ENCODE measurements at regions not wholly inside any gene's neighbourhood (a gene's known extent, or its start where the extent isn't known, plus 50 kb on each side); places are given as distances from the start of the nearest gene placed in this dataset.

DNA sequence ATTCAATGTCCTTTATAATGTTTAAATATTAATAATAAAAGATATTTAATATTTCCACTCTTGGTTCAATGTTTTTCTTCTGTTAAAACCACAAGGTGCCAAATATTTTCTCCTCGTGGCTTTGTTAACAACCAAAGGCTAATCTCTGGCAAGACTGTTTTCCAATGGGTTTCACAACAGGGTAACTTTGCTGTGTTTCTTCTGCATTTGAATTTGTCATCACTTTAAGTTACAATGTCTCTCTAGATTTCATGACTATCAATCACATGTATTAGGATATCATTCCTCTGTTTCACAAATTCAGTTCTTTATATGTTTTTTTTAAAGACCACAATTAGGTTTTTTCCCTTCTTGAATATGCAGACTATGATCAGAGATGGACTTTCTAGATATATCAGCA lies 469.8 kb upstream of the ACVR2A start:
- H3K4me1 ChIP-seq (ENCODE audit: control insufficient read depth, insufficient read depth, low read length): peaks cover 5% of the 10 kb centered on the region; the same call in 1 of the 2 replicates
- H3K9ac ChIP-seq (ENCODE audit: low read depth, low read length): no peak overlapping the region
- no peak overlapping the region for H3K4me3 ChIP-seq (ENCODE audit: low read depth, low read length)
- H3K36me3 ChIP-seq (ENCODE audit: control insufficient read depth, insufficient read depth, low read length): no peaks in the 10 kb centered on the region
- H3K27me3 ChIP-seq (ENCODE audit: control insufficient read depth, insufficient read depth, low read length): no peaks in the 10 kb centered on the region
- no peaks in the 10 kb centered on the region for H3K9me3 ChIP-seq (ENCODE audit: control insufficient read depth, insufficient read depth, low read length)
- H3K27ac ChIP-seq (ENCODE audit: low read depth, low read length): no peak overlapping the region

DNA sequence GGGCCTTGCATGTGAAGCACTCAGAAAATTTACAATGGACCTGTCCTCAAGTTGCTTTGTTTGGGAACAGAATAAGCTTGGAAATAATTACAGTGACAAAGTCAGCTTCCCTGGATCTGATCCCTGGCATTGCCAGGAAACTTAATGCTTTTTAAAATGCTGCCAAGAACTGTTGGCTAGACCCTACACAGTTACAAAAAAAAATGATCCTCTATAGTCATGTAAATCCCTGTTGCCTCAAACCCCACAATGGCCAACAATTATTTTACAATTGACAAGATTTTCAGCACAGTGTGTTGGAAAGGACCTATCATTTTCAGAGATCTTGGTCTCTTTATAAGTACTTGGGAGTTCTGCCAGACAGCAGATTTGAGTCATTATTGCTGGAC lies 470.4 kb upstream of the ACVR2A start:
- Histone ChIP-seq H3K9ac (ENCODE audit: low read depth, low read length) (no peak overlapping the region), H3K27me3 (ENCODE audit: control insufficient read depth, insufficient read depth, low read length) (no peaks in the 10 kb centered on the region), H3K4me1 (ENCODE audit: control insufficient read depth, insufficient read depth, low read length) (peaks cover 5% of the 10 kb centered on the region; the same call in 1 of the 2 replicates), H3K4me3 (ENCODE audit: low read depth, low read length) (no peak overlapping the region), H3K27ac (ENCODE audit: low read depth, low read length) (no peak overlapping the region), H3K36me3 (ENCODE audit: control insufficient read depth, insufficient read depth, low read length) (no peaks in the 10 kb centered on the region), H3K9me3 (ENCODE audit: control insufficient read depth, insufficient read depth, low read length) (no peaks in the 10 kb centered on the region)

DNA sequence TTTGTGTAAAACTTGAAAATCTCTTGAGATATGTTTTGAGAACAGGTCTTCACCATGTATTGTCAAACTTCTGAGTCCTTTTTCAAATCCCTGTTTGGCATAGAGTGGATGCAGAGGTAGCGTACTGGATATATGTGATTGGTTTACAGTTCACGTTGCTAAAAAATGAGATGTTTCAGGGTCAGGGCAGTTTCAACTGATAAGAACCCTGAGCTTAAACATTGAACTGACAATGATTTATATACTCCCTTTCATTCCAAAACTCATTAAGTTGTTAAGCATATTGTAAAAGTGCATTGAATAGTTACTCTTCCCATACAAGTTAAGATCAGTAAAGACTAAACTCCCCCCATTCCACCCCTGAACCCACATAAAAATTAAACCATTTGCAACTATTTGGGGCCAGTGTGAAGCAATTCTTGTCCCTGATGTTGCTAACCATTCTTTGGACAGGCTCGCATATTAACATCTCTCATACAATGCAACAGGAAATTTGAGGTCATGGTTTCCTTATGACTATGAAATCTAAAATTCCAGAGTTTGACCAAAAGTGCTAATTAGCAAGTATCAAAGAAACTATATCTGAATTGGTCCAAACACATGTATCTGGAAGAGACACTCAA lies 470.9 kb upstream of the ACVR2A start:
- no peaks in the 10 kb centered on the region for H3K9me3 ChIP-seq (ENCODE audit: control insufficient read depth, insufficient read depth, low read length)
- no peak overlapping the region for H3K27ac ChIP-seq (ENCODE audit: low read depth, low read length)
- H3K9ac ChIP-seq (ENCODE audit: low read depth, low read length): no peak overlapping the region
- peaks cover 5% of the 10 kb centered on the region; the same call in 1 of the 2 replicates for H3K4me1 ChIP-seq (ENCODE audit: control insufficient read depth, insufficient read depth, low read length)
- H3K4me3 ChIP-seq (ENCODE audit: low read depth, low read length): no peak overlapping the region
- H3K27me3 ChIP-seq (ENCODE audit: control insufficient read depth, insufficient read depth, low read length): no peaks in the 10 kb centered on the region
- no peaks in the 10 kb centered on the region for H3K36me3 ChIP-seq (ENCODE audit: control insufficient read depth, insufficient read depth, low read length)

DNA sequence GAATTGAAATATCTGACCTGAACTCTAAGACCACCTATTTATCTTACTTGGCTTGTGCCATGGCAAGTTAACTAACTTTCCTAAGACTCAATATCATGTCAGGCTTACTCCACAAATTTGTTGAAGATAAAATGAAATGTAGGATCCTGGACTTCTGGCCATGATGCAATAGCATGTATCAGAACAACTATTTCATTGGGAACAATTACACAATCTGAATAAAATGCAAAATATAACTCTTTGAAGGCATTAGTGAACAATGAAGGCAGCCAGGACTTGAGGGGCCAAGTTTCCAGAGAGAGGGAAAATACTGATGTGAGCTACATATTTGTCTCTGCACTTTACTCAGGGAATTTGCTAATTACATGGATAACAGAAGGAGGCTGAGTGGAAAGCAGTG lies 476.5 kb upstream of the ACVR2A start:
- H3K27me3 ChIP-seq (ENCODE audit: control insufficient read depth, insufficient read depth, low read length): no peaks in the 10 kb centered on the region
- H3K4me3 ChIP-seq (ENCODE audit: low read depth, low read length): no peak overlapping the region
- H3K4me1 ChIP-seq (ENCODE audit: control insufficient read depth, insufficient read depth, low read length): no peaks in the 10 kb centered on the region
- no peaks in the 10 kb centered on the region for H3K36me3 ChIP-seq (ENCODE audit: control insufficient read depth, insufficient read depth, low read length)
- H3K9me3 ChIP-seq (ENCODE audit: control insufficient read depth, insufficient read depth, low read length): no peaks in the 10 kb centered on the region
- H3K9ac ChIP-seq (ENCODE audit: low read depth, low read length): no peak overlapping the region
- H3K27ac ChIP-seq (ENCODE audit: low read depth, low read length): no peak overlapping the region

DNA sequence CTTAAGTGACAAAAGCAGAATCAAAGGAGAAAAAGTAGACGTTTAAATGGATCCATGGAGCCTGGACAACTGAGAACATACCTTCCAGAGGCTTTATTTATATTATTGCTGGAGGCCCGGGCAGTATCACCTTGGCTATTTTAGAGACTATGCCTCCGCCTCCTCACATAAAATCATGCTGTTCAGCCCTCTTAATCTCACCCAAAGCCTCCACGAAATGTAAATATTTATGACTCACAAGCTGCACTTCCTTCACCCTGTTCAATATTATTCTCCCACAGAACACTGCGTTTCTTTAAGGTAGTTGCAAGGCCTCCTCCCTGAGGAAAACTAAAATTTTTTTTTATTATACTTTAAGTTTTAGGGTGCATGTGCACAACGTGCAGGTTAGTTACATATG lies 478.6 kb upstream of the ACVR2A start:
- Histone ChIP-seq H3K27me3 (ENCODE audit: control insufficient read depth, insufficient read depth, low read length) (no peaks in the 10 kb centered on the region), H3K27ac (ENCODE audit: low read depth, low read length) (no peak overlapping the region), H3K36me3 (ENCODE audit: control insufficient read depth, insufficient read depth, low read length) (no peaks in the 10 kb centered on the region), H3K9me3 (ENCODE audit: control insufficient read depth, insufficient read depth, low read length) (no peaks in the 10 kb centered on the region), H3K4me1 (ENCODE audit: control insufficient read depth, insufficient read depth, low read length) (no peaks in the 10 kb centered on the region), H3K4me3 (ENCODE audit: low read depth, low read length) (no peak overlapping the region), H3K9ac (ENCODE audit: low read depth, low read length) (no peak overlapping the region)

DNA sequence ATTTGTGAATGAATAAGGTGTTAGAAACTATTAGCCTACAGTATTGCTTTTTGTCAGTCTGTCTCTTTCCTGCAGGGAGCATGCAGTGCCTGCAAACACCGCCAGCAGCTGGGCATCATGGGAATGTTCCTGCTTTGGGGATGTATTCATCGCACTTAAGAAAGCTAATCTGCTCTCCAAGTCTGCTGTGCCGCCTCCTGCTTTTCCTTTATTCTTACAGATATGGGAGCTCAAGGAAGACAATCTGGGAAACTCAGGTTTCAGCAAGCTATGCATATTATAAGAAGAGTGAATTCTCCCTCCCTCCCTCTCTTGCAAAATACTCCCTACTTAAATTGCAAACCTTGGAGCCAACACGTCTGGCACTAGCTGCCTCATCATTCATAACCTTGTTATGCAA lies 479.2 kb upstream of the ACVR2A start:
- Histone ChIP-seq H3K36me3 (ENCODE audit: control insufficient read depth, insufficient read depth, low read length) (no peaks in the 10 kb centered on the region), H3K4me1 (ENCODE audit: control insufficient read depth, insufficient read depth, low read length) (no peaks in the 10 kb centered on the region), H3K9ac (ENCODE audit: low read depth, low read length) (no peak overlapping the region), H3K27me3 (ENCODE audit: control insufficient read depth, insufficient read depth, low read length) (no peaks in the 10 kb centered on the region), H3K27ac (ENCODE audit: low read depth, low read length) (no peak overlapping the region), H3K4me3 (ENCODE audit: low read depth, low read length) (no peak overlapping the region), H3K9me3 (ENCODE audit: control insufficient read depth, insufficient read depth, low read length) (no peaks in the 10 kb centered on the region)

DNA sequence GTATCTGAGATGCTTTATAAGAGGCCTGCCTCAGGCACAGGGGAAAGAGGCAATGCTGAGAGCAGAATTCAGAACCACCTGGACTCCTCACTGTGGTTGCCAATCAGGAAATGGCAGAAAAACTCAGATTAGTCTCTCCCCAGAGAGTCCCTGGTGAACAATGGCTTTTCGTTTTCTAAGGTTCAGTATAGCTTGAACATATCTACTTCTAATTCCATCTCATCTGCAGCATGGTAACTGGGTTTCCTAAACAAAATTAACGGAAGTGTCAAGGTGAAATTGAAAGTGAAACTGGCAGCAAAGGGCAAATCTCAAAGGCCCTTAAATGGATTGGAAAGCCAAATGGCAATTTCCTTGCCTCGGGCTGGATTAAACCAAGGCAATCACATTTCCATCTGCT lies 480.2 kb upstream of the ACVR2A start:
- H3K36me3 ChIP-seq (ENCODE audit: control insufficient read depth, insufficient read depth, low read length): no peaks in the 10 kb centered on the region
- H3K9ac ChIP-seq (ENCODE audit: low read depth, low read length): no peak overlapping the region
- H3K27ac ChIP-seq (ENCODE audit: low read depth, low read length): no peak overlapping the region
- H3K4me1 ChIP-seq (ENCODE audit: control insufficient read depth, insufficient read depth, low read length): no peaks in the 10 kb centered on the region
- no peak overlapping the region for H3K4me3 ChIP-seq (ENCODE audit: low read depth, low read length)
- no peaks in the 10 kb centered on the region for H3K9me3 ChIP-seq (ENCODE audit: control insufficient read depth, insufficient read depth, low read length)
- no peaks in the 10 kb centered on the region for H3K27me3 ChIP-seq (ENCODE audit: control insufficient read depth, insufficient read depth, low read length)

DNA sequence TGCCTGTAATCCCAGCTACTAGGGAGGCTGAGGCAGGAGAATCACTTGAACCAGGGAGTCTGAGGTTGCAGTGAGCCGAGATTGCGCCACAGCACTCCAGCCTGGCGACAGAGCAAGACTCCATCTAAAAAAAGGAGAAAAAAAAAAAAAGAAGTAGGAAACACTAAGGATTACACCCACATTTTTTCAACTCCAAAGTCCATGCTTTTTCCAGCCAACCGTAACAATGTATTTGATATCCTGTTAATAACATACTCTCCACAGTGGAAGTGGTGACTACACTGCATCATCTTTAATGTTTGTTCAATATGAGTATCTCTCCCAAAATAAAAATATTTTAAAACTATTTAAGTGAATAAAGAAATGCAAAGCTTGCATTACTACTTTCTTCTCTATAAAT lies 481.6 kb upstream of the ACVR2A start:
- H3K9ac ChIP-seq (ENCODE audit: low read depth, low read length): no peak overlapping the region
- H3K27me3 ChIP-seq (ENCODE audit: control insufficient read depth, insufficient read depth, low read length): no peaks in the 10 kb centered on the region
- H3K4me3 ChIP-seq (ENCODE audit: low read depth, low read length): no peak overlapping the region
- H3K4me1 ChIP-seq (ENCODE audit: control insufficient read depth, insufficient read depth, low read length): no peaks in the 10 kb centered on the region
- H3K9me3 ChIP-seq (ENCODE audit: control insufficient read depth, insufficient read depth, low read length): no peaks in the 10 kb centered on the region
- H3K36me3 ChIP-seq (ENCODE audit: control insufficient read depth, insufficient read depth, low read length): no peaks in the 10 kb centered on the region
- H3K27ac ChIP-seq (ENCODE audit: low read depth, low read length): no peak overlapping the region

DNA sequence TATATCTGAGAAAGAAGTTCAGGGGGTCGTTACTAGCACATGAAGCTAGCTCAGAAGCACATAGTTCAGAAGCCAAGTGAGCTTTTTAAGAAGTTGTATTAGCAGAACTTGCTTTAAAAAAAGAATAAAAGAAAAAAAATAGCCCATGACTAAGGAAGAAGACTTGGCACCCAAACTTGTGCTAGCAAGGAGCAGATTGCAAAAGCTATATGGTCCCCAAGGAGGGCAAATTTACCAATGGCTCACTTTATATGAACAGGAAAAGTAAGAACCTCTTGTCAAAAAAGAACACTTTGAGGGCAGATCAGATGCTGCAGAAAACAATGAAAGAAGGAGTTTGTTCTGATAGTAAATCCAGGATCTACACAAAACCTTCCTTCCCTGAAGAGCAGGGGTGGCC lies 486.5 kb upstream of the ACVR2A start:
- Histone ChIP-seq H3K27ac (ENCODE audit: low read depth, low read length) (no peak overlapping the region), H3K4me3 (ENCODE audit: low read depth, low read length) (no peak overlapping the region), H3K36me3 (ENCODE audit: control insufficient read depth, insufficient read depth, low read length) (no peaks in the 10 kb centered on the region), H3K9ac (ENCODE audit: low read depth, low read length) (no peak overlapping the region), H3K4me1 (ENCODE audit: control insufficient read depth, insufficient read depth, low read length) (no peaks in the 10 kb centered on the region), H3K9me3 (ENCODE audit: control insufficient read depth, insufficient read depth, low read length) (no peaks in the 10 kb centered on the region), H3K27me3 (ENCODE audit: control insufficient read depth, insufficient read depth, low read length) (no peaks in the 10 kb centered on the region)

DNA sequence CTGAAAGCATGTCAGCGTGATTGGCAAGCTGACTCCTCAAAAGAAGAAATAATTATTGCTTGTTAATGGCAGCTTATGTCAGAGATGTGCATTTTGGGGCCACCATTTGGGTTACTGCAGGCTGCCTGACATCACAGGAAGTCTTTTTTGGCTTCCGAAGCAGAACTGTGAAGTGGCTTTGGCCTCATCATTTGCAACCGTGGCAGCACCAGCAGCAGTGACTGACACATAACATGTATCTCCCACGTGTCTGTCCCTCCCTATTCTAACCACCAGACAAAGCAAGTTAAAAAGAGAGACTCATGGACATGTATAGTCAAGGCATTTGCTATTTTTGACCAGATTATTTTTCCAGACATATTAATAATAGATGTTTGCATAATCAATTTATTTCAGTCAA lies 488.7 kb upstream of the ACVR2A start:
- Histone ChIP-seq H3K9me3 (ENCODE audit: control insufficient read depth, insufficient read depth, low read length) (no peaks in the 10 kb centered on the region), H3K27ac (ENCODE audit: low read depth, low read length) (no peak overlapping the region), H3K4me3 (ENCODE audit: low read depth, low read length) (no peak overlapping the region), H3K36me3 (ENCODE audit: control insufficient read depth, insufficient read depth, low read length) (no peaks in the 10 kb centered on the region), H3K9ac (ENCODE audit: low read depth, low read length) (no peak overlapping the region), H3K4me1 (ENCODE audit: control insufficient read depth, insufficient read depth, low read length) (no peaks in the 10 kb centered on the region), H3K27me3 (ENCODE audit: control insufficient read depth, insufficient read depth, low read length) (no peaks in the 10 kb centered on the region)

DNA sequence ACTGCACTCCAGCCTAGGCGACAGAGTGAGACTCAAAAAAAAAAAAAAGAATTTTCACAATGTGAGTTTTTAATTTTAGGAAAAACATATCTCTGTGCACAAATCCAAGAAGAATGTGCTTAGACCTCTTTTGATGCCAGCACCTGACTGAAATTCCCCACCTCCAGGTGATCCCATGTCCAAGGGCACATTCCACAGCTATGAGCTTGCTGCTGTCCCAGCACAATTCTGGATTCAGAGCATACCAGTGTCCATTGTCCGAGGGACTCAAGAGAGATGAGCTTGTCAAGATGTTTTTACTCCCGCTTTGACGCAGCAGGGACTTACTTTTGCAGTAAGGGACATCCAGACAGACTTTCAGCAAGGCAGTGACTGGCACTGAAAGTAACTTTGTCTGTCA lies 489.1 kb upstream of the ACVR2A start:
- Histone ChIP-seq H3K4me3 (ENCODE audit: low read depth, low read length) (no peak overlapping the region), H3K36me3 (ENCODE audit: control insufficient read depth, insufficient read depth, low read length) (no peaks in the 10 kb centered on the region), H3K9ac (ENCODE audit: low read depth, low read length) (no peak overlapping the region), H3K27me3 (ENCODE audit: control insufficient read depth, insufficient read depth, low read length) (no peaks in the 10 kb centered on the region), H3K4me1 (ENCODE audit: control insufficient read depth, insufficient read depth, low read length) (no peaks in the 10 kb centered on the region), H3K27ac (ENCODE audit: low read depth, low read length) (no peak overlapping the region), H3K9me3 (ENCODE audit: control insufficient read depth, insufficient read depth, low read length) (no peaks in the 10 kb centered on the region)

DNA sequence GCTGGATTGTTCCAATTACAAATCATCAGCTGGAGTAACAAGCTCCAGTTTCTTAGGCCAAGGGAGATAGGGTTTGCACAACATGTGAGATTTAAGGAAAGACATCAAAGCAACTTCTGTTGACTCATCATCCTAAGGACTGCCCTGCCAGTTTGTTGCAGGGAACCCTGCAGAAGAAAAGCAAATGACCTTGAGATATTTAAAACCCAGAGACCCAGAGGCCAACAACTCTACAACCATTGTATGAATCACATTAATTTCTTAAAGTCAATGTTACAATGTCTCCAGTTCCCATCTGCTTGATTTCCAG lies 491.8 kb upstream of the ACVR2A start:
- no peaks in the 10 kb centered on the region for H3K27me3 ChIP-seq (ENCODE audit: control insufficient read depth, insufficient read depth, low read length)
- H3K4me1 ChIP-seq (ENCODE audit: control insufficient read depth, insufficient read depth, low read length): no peaks in the 10 kb centered on the region
- no peak overlapping the region for H3K27ac ChIP-seq (ENCODE audit: low read depth, low read length)
- no peak overlapping the region for H3K4me3 ChIP-seq (ENCODE audit: low read depth, low read length)
- no peaks in the 10 kb centered on the region for H3K36me3 ChIP-seq (ENCODE audit: control insufficient read depth, insufficient read depth, low read length)
- H3K9ac ChIP-seq (ENCODE audit: low read depth, low read length): no peak overlapping the region
- H3K9me3 ChIP-seq (ENCODE audit: control insufficient read depth, insufficient read depth, low read length): no peaks in the 10 kb centered on the region

Measured in HUES48 (cell line).